GM18909 (cell line): ENCODE measurements at regions not wholly inside any gene's neighbourhood (a gene's known extent, or its start where the extent isn't known, plus 50 kb on each side); places are given as distances from the start of the nearest gene placed in this dataset.
A peak's percentile ranks its signal among the peaks of the same experiment; 100 is the strongest.

ENCODE experiments used
- ATAC-seq: cut with Tn5 transposase; IDR thresholded peaks from one replicate; pipeline ENCODE4 v1.9.1; 2021; ENCODE audit warnings: mild to moderate bottlenecking; ENCODE audit not compliant: unreplicated experiment, poor library complexity

DNA sequence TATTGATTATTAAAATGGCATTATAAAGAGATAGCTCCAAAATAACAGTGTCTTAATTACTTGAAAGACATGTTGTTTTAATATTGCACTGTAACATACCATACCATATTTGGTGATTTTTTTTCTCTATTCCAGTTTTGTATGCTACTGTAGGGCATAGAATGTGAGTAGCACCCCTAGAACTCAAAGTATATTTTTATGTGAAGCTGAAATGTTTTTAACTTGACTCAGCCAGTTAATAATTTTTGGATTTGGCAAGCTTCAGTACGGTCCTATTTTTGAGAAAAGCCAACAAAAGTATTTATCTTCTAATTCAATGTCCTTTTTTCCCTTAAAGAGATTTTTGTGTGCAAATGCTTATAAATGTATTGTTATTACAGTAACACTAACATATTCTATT lies 593.8 kb downstream of the USP25 start:
- ATAC-seq: no peak

GRCh38 chr21:16324630-16325029 lies 594.8 kb downstream of the USP25 start:
- no peak for ATAC-seq

GRCh38 chr21:16330082-16330907 lies 600.5 kb downstream of the USP25 start:
- ATAC-seq: peak; percentile 93

- ATAC-seq: no peak
Measured at GRCh38 chr21:16330908-16331268, 601.1 kb downstream of the USP25 start.

- ATAC-seq: no peak
Measured at GRCh38 chr21:16337266-16337665, 607.5 kb downstream of the USP25 start.

- ATAC-seq: no peak
Measured at GRCh38 chr21:16342932-16343331, 613.1 kb downstream of the USP25 start.

GRCh38 chr21:16343776-16344175 lies 614.0 kb downstream of the USP25 start:
- no peak for ATAC-seq

DNA sequence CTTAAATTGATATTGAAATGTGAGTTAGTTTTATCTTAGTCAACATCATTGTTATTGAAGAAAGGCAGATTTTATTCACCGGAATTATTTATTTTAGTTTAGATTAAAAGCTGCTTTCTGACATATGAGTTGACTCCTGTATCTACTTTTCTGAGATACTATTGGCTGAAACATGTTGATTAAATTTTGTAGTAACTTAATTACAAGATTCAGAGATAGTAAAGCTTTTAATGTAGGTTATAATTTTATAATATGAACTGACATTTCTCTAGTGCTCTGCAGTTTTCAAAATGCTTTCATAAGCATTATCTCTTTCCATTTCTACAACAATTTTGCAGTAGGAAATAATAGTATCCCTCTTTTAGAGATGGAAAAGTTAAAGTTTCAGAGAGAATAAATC lies 616.0 kb downstream of the USP25 start:
- ATAC-seq: no peak

GRCh38 chr21:16347223-16347622 lies 617.4 kb downstream of the USP25 start:
- ATAC-seq: no peak

DNA sequence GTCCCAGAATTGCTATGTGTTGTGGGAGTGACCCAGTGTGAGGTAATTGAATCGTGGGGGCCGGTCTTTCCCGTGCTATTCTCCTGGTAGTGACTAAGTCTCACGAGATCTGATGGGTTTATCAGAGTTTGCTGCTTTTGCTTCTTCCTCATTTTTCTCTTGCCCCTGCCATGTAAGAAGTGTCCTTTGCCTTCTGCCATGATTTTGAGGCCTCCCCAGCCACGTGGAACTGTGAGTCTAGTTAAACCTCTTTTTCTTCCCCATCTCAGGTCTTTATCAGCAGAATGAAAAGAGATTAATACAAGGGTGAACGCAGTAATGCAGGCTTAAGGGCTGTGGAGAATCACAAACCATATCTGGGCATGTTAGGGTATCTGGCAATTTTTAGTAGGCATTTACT lies 624.0 kb downstream of the USP25 start:
- ATAC-seq: no peak

DNA sequence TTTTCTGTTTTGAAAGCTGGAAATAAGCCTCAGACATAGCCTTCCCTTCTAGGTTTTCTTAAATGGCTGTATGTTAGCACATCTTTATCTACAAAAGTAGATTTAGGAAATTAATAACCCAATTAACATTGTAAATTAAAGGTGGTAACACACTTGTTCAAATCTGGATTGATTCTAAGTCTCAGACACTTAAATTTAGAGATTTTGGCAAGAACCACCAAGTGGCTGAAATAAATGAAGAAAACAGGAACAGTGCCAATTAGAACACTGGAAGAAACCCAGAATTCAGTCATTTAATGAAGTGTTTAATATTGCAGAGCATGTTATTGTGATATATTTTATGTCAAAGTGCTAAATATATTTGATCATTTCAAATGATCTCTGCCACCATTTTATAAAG lies 628.2 kb downstream of the USP25 start:
- no peak for ATAC-seq

- ATAC-seq: no peak
Measured at GRCh38 chr21:16358784-16359183, 629.0 kb downstream of the USP25 start.

GRCh38 chr21:16363100-16363499 lies 633.3 kb downstream of the USP25 start:
- no peak for ATAC-seq

DNA sequence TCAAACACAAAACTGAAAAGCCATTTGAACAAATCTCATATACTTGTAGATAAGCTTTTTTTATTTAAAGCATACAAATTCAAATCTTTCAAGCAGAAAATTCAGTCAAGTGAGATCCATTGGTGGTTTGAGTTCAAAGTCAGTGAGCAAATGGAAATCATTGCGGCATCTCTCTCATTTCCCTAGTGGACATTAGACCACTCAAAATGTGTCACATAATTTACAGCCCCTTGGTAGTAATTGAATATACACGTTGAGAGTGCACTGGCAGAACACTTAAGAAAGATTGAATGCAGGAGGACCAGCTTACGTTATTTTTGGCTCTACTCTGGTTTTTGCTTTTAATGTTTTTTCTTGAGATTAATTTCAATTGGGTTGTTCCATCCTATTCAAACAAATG lies 633.7 kb downstream of the USP25 start:
- ATAC-seq: no peak

DNA sequence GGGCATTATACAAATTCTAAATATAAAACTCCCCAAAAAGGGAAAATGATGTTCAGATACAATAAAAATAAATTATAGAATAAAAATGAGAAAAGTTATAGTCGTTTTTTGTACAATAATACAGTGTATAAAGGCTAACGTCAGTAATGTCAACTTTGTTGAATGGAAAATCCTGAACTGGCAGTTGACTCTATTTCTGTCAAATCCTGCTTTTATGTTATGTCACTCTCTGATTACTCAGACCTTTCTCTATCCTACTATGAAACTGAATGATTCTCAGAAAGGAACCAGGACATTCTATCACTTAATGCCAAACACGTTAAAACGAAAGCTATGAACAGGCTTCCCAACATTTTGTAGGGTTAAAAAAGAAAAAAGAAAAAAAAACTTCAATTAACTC lies 636.4 kb downstream of the USP25 start:
- ATAC-seq: no peak

DNA sequence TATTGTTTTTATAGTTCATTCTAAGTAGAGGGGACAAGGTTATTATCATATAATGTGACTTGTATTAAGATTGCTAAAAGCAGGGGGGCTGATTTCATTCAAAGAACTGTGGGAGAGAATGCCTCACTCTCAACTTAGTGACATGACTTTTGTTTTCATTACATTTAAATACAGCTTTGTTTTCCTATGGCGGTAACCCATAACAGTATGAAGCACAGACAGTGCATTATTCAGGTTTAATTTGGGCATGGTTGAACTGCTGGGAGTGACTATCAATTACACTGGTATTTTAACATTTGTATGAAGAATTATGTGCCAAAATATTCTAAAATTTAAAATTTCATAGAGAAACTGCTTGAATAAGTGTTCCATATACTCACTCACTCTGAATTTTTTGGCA lies 637.3 kb downstream of the USP25 start:
- no peak for ATAC-seq

DNA sequence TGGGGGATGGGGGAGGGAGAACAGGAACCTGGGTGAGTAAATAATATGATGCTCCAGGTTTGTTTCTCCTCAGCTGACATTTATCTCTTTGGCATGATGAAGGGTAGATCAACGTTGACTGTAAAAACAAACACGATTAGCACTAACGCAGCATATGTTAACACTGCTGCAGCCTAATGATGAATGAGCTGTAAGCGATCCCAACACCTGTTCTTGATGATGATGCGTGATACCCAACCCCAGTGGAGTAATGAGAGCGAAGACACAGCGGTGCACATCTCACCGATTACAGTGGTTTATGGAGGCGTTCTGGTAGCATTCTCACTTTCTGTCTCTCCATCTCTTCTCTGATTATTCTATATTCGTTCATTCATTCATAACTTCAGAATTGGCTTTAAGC lies 640.4 kb downstream of the USP25 start:
- no peak for ATAC-seq

DNA sequence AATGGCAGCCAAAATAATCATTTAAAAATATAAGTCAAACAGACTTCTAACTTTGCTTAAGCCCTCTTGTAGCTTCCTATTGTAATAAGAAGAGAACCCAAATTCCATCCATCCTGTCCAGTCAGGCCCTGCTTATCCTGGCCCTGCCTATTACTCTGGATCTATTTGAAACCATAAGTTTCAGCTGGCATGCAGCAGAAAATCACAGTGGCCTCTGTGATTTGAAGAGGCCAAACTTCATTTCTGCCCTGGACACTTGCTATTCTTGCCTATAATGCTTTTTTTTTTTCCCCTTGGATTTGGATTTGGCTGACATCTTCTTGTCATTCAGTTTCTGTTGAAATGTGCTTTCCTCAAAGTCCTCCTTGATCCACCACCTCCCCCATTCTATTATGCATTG lies 642.8 kb downstream of the USP25 start:
- no peak for ATAC-seq

DNA sequence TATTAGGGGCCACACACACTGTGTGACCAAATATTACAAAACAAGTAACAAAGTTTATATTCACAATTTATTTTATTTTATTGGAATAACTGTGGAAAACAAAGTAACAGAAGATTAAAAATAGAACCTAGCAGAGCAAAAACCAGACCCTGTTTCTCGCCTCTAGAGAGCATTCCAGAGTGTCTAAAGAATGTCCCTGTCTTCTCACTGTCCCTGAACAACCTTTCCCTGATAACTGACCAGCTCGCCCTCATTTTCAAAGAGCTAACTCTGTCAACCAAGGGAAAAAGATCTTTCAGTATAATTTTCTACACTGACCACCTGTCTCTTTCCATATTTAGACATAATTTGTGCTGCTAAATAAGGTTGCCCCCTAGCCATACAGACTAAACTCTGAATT lies 646.9 kb downstream of the USP25 start:
- ATAC-seq: no peak

DNA sequence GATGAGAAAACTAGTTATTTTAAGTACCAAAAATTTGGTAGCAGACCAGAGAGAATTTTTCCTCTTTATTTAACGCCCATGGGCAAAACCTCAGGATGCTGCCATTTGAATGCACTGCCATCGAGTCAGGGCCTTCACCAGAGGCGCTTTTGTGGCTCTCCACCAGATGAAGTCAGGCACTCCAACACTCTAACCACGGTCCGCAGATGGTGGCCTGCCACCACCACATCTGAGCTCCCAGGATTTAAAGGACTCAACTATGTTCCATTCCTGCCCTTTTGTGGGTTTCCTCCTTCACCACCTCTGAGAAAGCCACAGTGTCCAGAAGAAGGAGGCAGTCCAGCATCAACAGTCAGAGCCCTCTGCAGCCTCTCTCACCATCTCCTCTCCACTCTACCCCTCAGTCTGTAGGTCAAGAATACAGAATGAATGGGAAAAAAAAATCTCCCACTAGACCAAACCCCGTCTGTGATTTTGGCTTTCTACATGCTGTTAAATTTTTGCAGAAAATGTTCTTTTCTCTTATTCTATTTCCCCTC lies 647.4 kb downstream of the USP25 start:
- no peak for ATAC-seq

GRCh38 chr21:16377857-16378256 lies 648.1 kb downstream of the USP25 start:
- no peak for ATAC-seq

DNA sequence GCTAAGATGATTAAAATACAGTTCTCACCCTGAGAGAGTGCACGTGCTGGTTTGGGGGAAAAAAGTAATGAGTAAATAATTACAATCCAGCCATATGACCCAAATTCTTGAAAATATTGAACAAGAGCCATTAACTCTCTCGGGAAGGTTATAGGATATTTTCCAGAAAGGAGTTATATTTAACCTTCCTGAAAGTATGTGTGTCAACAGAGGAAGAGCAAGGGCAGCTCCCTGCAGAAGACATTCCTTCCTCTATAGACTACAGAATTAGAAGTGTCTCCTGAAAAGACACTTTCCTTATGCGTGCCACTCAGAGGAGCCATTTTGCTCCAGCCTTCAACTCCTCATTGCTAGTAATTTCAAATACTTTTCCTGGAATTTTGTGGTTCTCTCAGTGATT lies 648.7 kb downstream of the USP25 start:
- ATAC-seq: no peak
